ENCODE measurements at regions not wholly inside any gene's neighbourhood (a gene's known extent, or its start where the extent isn't known, plus 50 kb on each side); places are given as distances from the start of the nearest gene placed in this dataset.
A peak's percentile ranks its signal among the peaks of the same experiment; 100 is the strongest.

DNA sequence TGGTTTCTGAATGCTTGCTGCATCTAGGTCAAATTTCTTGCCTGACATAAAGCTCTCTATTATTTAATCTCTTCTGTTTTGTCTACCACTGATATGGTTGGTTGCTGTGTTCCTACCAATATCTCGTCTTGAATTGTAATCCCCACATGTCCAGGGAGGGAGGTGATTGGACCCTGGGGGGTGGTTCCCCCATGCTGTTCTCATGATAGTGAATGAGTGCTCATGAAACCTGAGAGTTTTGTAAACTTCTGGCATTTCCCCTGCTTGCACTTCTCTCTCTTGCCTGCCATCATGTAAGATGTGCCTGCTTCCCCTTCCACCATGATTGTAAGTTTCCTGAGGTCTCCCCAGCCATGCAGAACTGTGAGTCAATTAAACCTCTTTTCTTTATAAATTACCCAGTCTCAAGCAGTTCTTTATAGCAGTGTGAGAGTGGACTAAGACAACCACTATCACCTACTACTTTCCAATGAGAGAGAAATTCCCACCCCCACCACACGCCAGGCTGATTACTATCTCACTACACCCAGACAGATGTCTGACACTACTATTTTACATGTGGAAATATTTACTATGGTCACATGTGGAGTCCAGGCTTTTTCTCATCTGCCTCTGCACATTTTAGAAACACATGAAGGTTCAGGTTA, 69.2 kb upstream of the ATP2B1 start:
- H3K27ac Mint-ChIP-seq: peak overlapping the region in 1 of 9 donors; percentile 57
- intact Hi-C loops (cut with micrococcal nuclease): no loop called here

DNA sequence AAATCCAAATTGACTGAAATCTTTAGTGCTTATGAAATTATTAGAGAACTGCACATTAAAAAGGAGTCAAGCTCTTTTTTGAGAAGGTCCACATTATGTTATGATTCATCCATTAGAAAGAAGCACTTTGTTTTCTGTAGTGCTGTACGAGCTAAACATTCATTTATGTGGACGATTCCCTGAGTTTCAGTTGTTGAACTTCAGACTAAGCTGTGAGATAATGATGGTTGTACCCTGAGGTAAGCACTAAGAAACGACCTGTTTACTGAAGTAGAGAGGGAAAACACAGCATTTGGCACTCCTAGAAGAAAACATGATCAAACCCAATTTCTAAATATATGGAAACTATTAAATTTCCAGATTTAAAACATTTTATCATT, 67.3 kb upstream of the ATP2B1 start:
- CTCF ChIA-PET: no interaction called here
- H3K9me3 Mint-ChIP-seq: peaks cover 0 to 7% (median 0%) of the 10 kb centered on the region in 11 donors
- POLR2A ChIA-PET: no interaction called here

More for the DNA sequence above, 69.2 kb upstream of the ATP2B1 start:
- Mint-ChIP-seq H3K36me3 (peaks cover 0 to 1% (median 0%) of the 10 kb centered on the region in 5 donors), H3K9me3 (peaks cover 0 to 5% (median 0%) of the 10 kb centered on the region in 11 donors), H3K4me3 (no peak overlapping the region), H3K27me3 (no peaks in the 10 kb centered on the region), H3K4me1 (peaks cover 0 to 1% (median 0%) of the 10 kb centered on the region in 7 donors)
- DNase-seq (no peak), ATAC-seq (no peak)
- H3K27ac ChIP-seq (ENCODE audit: low read depth, low read length): no peak overlapping the region
- POLR2A ChIA-PET: no interaction called here
- H3K4me1 ChIP-seq (ENCODE audit: control insufficient read depth in 2 of 2, insufficient read depth in 2 of 2, low read length in 2 of 2): no peaks in the 10 kb centered on the region
- CTCF ChIA-PET: no interaction called here
- H3K9me3 ChIP-seq (ENCODE audit: control insufficient read depth in 2 of 3, low read length in 3 of 3): no peaks in the 10 kb centered on the region
- H3K4me3 ChIP-seq (ENCODE audit: low read length): no peak overlapping the region
- H3K36me3 ChIP-seq (ENCODE audit: control insufficient read depth in 2 of 3, insufficient read depth in 3 of 3, low read length in 3 of 3): no peaks in the 10 kb centered on the region
- no peaks in the 10 kb centered on the region for H3K27me3 ChIP-seq (ENCODE audit: control insufficient read depth in 2 of 2, insufficient read depth in 2 of 2, low read length in 2 of 2)

DNA sequence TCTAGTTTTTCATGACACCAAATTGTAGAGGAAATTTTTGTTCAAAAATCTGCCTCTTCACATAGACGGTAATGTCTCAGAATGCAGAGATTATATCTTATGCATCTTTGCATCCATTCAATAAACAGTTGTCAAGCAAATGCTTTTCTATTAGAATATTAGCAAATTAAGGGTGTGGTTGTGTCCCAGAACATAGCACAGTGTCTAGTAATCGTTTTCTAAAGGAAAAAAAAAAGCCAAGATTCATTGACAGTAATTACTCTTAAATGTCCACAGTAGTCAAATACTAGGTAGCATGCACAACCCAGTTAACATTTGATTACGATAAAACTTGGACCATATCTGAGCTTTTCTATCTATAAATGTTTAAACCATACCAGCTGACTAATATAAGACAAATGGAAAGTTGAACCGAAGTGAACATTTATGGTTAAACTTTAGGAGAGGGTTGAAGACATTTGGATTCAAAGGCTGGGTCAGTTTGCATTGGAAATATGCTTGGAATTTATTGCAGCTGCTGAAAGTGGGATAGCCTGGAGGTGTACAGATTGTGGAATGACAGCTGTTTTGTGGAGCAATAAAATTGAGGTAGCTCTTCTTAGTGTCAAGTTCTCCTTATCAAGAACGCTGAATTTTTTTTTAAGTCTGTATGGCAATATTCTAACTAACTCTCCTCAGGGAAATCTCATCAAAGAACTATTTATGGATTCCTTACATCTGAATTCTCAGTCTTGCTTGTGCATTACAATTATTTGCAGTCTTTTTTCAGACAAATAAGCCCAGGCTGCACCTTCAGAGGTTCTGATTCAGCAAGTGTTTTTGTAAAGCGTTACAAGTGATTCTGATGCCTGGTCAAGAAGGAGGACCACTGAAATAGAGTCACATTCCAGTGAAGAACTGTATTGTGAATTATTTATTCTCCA, 66.7 kb upstream of the ATP2B1 start:
- H3K9me3 Mint-ChIP-seq: peaks cover 0 to 7% (median 0%) of the 10 kb centered on the region in 11 donors
- Histone ChIP-seq H3K4me1 (ENCODE audit: control insufficient read depth in 2 of 2, insufficient read depth in 2 of 2, low read length in 2 of 2) (no peaks in the 10 kb centered on the region), H3K9me3 (ENCODE audit: control insufficient read depth in 2 of 3, low read length in 3 of 3) (no peaks in the 10 kb centered on the region), H3K4me3 (ENCODE audit: low read length) (no peak overlapping the region), H3K27me3 (ENCODE audit: control insufficient read depth in 2 of 2, insufficient read depth in 2 of 2, low read length in 2 of 2) (no peaks in the 10 kb centered on the region), H3K36me3 (ENCODE audit: control insufficient read depth in 2 of 3, insufficient read depth in 3 of 3, low read length in 3 of 3) (no peaks in the 10 kb centered on the region), H3K27ac (ENCODE audit: low read depth, low read length) (no peak overlapping the region)
- no peak for DNase-seq
- peaks cover 0 to 3% (median 0%) of the 10 kb centered on the region in 7 donors for H3K4me1 Mint-ChIP-seq
- H3K4me3 Mint-ChIP-seq: no peak overlapping the region
- no peak overlapping the region for H3K27ac Mint-ChIP-seq
- no peak for ATAC-seq
- ChIA-PET POLR2A (interaction anchor here (0.6 kb wide), 1 partner anchor 323 kb away, joined by 3 read pairs; no protein-coding TSS in a partner anchor), CTCF (interaction anchor here (0.6 kb wide), 3 partner anchors 114 to 354 kb away, joined by 5 to 6 read pairs (median 5); no protein-coding TSS in a partner anchor)
- H3K27me3 Mint-ChIP-seq: no peaks in the 10 kb centered on the region
- intact Hi-C loops (cut with micrococcal nuclease): no loop called here
- H3K36me3 Mint-ChIP-seq: peaks cover 0 to 1% (median 0%) of the 10 kb centered on the region in 5 donors

More for the DNA sequence above, 67.3 kb upstream of the ATP2B1 start:
- Histone ChIP-seq H3K27ac (ENCODE audit: low read depth, low read length) (no peak overlapping the region), H3K4me3 (ENCODE audit: low read length) (no peak overlapping the region), H3K9me3 (ENCODE audit: control insufficient read depth in 2 of 3, low read length in 3 of 3) (no peaks in the 10 kb centered on the region), H3K36me3 (ENCODE audit: control insufficient read depth in 2 of 3, insufficient read depth in 3 of 3, low read length in 3 of 3) (no peaks in the 10 kb centered on the region), H3K27me3 (ENCODE audit: control insufficient read depth in 2 of 2, insufficient read depth in 2 of 2, low read length in 2 of 2) (no peaks in the 10 kb centered on the region), H3K4me1 (ENCODE audit: control insufficient read depth in 2 of 2, insufficient read depth in 2 of 2, low read length in 2 of 2) (no peaks in the 10 kb centered on the region)
- DNase-seq: no peak
- no peak overlapping the region for H3K27ac Mint-ChIP-seq
- intact Hi-C loops (cut with micrococcal nuclease): no loop called here
- peaks cover 0 to 1% (median 0%) of the 10 kb centered on the region in 7 donors for H3K4me1 Mint-ChIP-seq
- ATAC-seq: no peak
- H3K4me3 Mint-ChIP-seq: no peak overlapping the region
- H3K36me3 Mint-ChIP-seq: peaks cover 0 to 1% (median 0%) of the 10 kb centered on the region in 5 donors
- no peaks in the 10 kb centered on the region for H3K27me3 Mint-ChIP-seq

DNA sequence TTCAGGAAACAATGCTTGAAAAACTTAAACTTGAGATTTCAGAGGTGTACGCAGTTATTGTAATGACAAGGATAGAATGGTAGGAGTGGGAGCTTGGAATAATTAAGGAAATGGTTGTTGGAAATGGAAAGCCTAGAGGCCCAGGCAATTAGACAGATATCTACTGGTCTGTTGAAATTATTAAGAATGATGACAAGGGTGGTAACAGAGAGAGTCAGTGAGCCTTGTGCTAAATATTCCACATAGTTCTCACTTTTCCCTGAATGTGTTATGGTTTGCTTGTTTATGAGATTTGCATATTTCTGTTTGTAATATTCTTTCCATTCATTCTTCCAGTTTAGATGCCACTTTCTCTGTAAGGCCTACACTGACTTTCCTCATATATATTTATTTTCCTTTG, 66.0 kb upstream of the ATP2B1 start:
- Histone ChIP-seq H3K9me3 (ENCODE audit: control insufficient read depth in 2 of 3, low read length in 3 of 3) (no peaks in the 10 kb centered on the region), H3K27me3 (ENCODE audit: control insufficient read depth in 2 of 2, insufficient read depth in 2 of 2, low read length in 2 of 2) (no peaks in the 10 kb centered on the region), H3K36me3 (ENCODE audit: control insufficient read depth in 2 of 3, insufficient read depth in 3 of 3, low read length in 3 of 3) (no peaks in the 10 kb centered on the region), H3K4me3 (ENCODE audit: low read length) (no peak overlapping the region), H3K4me1 (ENCODE audit: control insufficient read depth in 2 of 2, insufficient read depth in 2 of 2, low read length in 2 of 2) (no peaks in the 10 kb centered on the region), H3K27ac (ENCODE audit: low read depth, low read length) (no peak overlapping the region)
- intact Hi-C loops (cut with micrococcal nuclease): no loop called here
- ATAC-seq (no peak), DNase-seq (no peak)
- H3K36me3 Mint-ChIP-seq: peaks cover 0 to 1% (median 0%) of the 10 kb centered on the region in 5 donors
- CTCF ChIA-PET: no interaction called here
- H3K9me3 Mint-ChIP-seq: peaks cover 0 to 7% (median 0%) of the 10 kb centered on the region in 11 donors
- no peak overlapping the region for H3K4me3 Mint-ChIP-seq
- POLR2A ChIA-PET: interaction anchor here (0.5 kb wide), 1 partner anchor 115 kb away, joined by 4 read pairs; no protein-coding TSS in a partner anchor
- H3K27ac Mint-ChIP-seq: no peak overlapping the region
- H3K27me3 Mint-ChIP-seq: no peaks in the 10 kb centered on the region
- H3K4me1 Mint-ChIP-seq: peaks cover 0 to 7% (median 0%) of the 10 kb centered on the region in 7 donors

DNA sequence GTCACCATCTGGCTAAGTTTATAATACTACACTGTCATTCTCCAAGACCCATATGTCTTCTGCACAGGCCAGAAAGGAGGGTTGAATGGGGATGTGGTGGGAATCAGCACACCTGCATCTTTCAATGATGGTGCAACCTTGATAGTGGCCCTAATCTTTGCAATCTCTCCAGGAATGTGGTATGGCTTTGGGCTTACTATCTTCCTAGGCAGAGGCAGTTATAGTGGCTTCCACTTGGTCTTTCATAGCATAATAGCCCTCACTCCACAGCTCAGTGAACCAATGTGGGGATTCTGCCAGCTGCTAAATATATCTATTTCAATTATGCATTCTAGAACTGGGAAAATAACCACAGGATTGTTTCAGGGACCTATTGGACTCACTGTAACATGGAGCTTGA, 61.8 kb upstream of the ATP2B1 start:
- Mint-ChIP-seq H3K4me3 (no peak overlapping the region), H3K27ac (no peak overlapping the region), H3K9me3 (peaks cover 0 to 9% (median 0%) of the 10 kb centered on the region in 11 donors), H3K4me1 (peaks cover 7 to 29% (median 17%) of the 10 kb centered on the region in 7 donors), H3K27me3 (no peaks in the 10 kb centered on the region), H3K36me3 (peaks cover 0 to 1% (median 0%) of the 10 kb centered on the region in 5 donors)
- CTCF ChIA-PET: no interaction called here
- DNase-seq (no peak), ATAC-seq (no peak)
- POLR2A ChIA-PET: no interaction called here
- Histone ChIP-seq H3K27ac (ENCODE audit: low read depth, low read length) (no peak overlapping the region), H3K27me3 (ENCODE audit: control insufficient read depth in 2 of 2, insufficient read depth in 2 of 2, low read length in 2 of 2) (no peaks in the 10 kb centered on the region), H3K4me3 (ENCODE audit: low read length) (no peak overlapping the region), H3K36me3 (ENCODE audit: control insufficient read depth in 2 of 3, insufficient read depth in 3 of 3, low read length in 3 of 3) (no peaks in the 10 kb centered on the region), H3K9me3 (ENCODE audit: control insufficient read depth in 2 of 3, low read length in 3 of 3) (no peaks in the 10 kb centered on the region), H3K4me1 (ENCODE audit: control insufficient read depth in 2 of 2, insufficient read depth in 2 of 2, low read length in 2 of 2) (peaks cover 8 to 12% of the 10 kb centered on the region in 2 donors)
- intact Hi-C loops (cut with micrococcal nuclease): no loop called here

DNA sequence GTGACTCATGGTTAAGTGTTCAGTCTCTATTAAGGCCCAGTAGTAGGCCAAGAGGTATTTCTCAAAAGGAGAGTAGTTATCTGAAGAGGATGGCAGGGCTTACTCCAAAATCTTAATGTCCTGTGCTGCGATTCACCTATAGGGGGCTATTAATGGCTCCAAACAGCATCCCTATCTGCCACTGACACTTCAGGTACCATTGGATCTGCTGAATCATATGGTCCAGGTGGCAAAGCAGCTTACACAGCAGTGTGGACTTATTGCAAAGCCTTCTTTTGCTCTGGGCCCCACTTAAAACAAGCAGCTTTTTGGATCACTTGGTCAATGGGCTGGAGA, 60.8 kb upstream of the ATP2B1 start:
- POLR2A ChIA-PET: no interaction called here
- intact Hi-C loops (cut with micrococcal nuclease): no loop called here
- Mint-ChIP-seq H3K9me3 (peaks cover 0 to 9% (median 0%) of the 10 kb centered on the region in 11 donors), H3K4me3 (no peak overlapping the region), H3K36me3 (peaks cover 0 to 4% (median 0%) of the 10 kb centered on the region in 5 donors), H3K4me1 (peaks cover 7 to 29% (median 17%) of the 10 kb centered on the region in 7 donors), H3K27ac (no peak overlapping the region), H3K27me3 (no peaks in the 10 kb centered on the region)
- no peaks in the 10 kb centered on the region for H3K27me3 ChIP-seq (ENCODE audit: control insufficient read depth in 2 of 2, insufficient read depth in 2 of 2, low read length in 2 of 2)
- H3K27ac ChIP-seq (ENCODE audit: low read depth, low read length): no peak overlapping the region
- H3K4me3 ChIP-seq (ENCODE audit: low read length): no peak overlapping the region
- CTCF ChIA-PET: no interaction called here
- peaks cover 8 to 13% of the 10 kb centered on the region in 2 donors for H3K4me1 ChIP-seq (ENCODE audit: control insufficient read depth in 2 of 2, insufficient read depth in 2 of 2, low read length in 2 of 2)
- no peak for DNase-seq
- H3K9me3 ChIP-seq (ENCODE audit: control insufficient read depth in 2 of 3, low read length in 3 of 3): no peaks in the 10 kb centered on the region
- no peaks in the 10 kb centered on the region for H3K36me3 ChIP-seq (ENCODE audit: control insufficient read depth in 2 of 3, insufficient read depth in 3 of 3, low read length in 3 of 3)
- ATAC-seq: no peak

Measured in naive thymus-derived CD4-positive, alpha-beta T cell (primary cell).